Nephron progenitor cell (in vitro differentiated cells): ENCODE measurements at regions not wholly inside any gene's neighbourhood (a gene's known extent, or its start where the extent isn't known, plus 50 kb on each side); places are given as distances from the start of the nearest gene placed in this dataset.

Experiments used
- DNase-seq: peaks from one replicate; pipeline ENCODE4 v3.0.0; 2021
- H3K27ac Mint-ChIP-seq: 2 replicates; pipeline ENCODE4 v1.8.0; 2021; ENCODE audit warnings: mild to moderate bottlenecking, moderate library complexity, mixed read lengths
- H3K27me3 Mint-ChIP-seq: 2 replicates; pipeline ENCODE4 v1.8.0; 2021; ENCODE audit warnings: mild to moderate bottlenecking, low read depth, mixed read lengths; ENCODE audit not compliant: poor library complexity
- H3K36me3 Mint-ChIP-seq: 2 replicates; pipeline ENCODE4 v1.8.0; 2021; ENCODE audit warnings: low read depth, mixed read lengths
- H3K4me1 Mint-ChIP-seq: 2 replicates; pipeline ENCODE4 v1.8.0; 2021; ENCODE audit warnings: mixed read lengths
- H3K4me3 Mint-ChIP-seq: 2 replicates; pipeline ENCODE4 v1.8.0; 2021; ENCODE audit warnings: mild to moderate bottlenecking, moderate library complexity, mixed read lengths
- H3K9me3 Mint-ChIP-seq: 2 replicates; pipeline ENCODE4 v1.8.0; 2021; ENCODE audit warnings: mild to moderate bottlenecking, moderate library complexity, mixed read lengths
- CTCF ChIP-seq: fragments of 200-600 bp; sonication (generic); IDR thresholded peaks from 2 replicates; pipeline ENCODE4 v1.5.0; 2021; ENCODE audit warnings: antibody characterized with exemption

GRCh38 chr5:98635656-98636055, 137.8 kb upstream of the RGMB start:
- H3K4me1 Mint-ChIP-seq: peaks cover 10% of the 10 kb centered on the region
- TF ChIP-seq CTCF: no peak
- no peak overlapping the region for H3K4me3 Mint-ChIP-seq
- no peaks in the 10 kb centered on the region for H3K36me3 Mint-ChIP-seq
- no peaks in the 10 kb centered on the region for H3K27me3 Mint-ChIP-seq
- no peaks in the 10 kb centered on the region for H3K9me3 Mint-ChIP-seq
- H3K27ac Mint-ChIP-seq: no peak overlapping the region
- no peak for DNase-seq

GRCh38 chr5:98637116-98637515, 136.3 kb upstream of the RGMB start:
- no peak overlapping the region for H3K27ac Mint-ChIP-seq
- no peaks in the 10 kb centered on the region for H3K27me3 Mint-ChIP-seq
- H3K4me1 Mint-ChIP-seq: peaks cover 10% of the 10 kb centered on the region
- H3K9me3 Mint-ChIP-seq: no peaks in the 10 kb centered on the region
- no peak overlapping the region for H3K4me3 Mint-ChIP-seq
- H3K36me3 Mint-ChIP-seq: no peaks in the 10 kb centered on the region
- no peak for TF ChIP-seq CTCF
- no peak for DNase-seq

- TF ChIP-seq CTCF: no peak
- Mint-ChIP-seq H3K27ac (no peak overlapping the region), H3K4me3 (no peak overlapping the region), H3K36me3 (no peaks in the 10 kb centered on the region), H3K27me3 (no peaks in the 10 kb centered on the region), H3K9me3 (no peaks in the 10 kb centered on the region), H3K4me1 (peaks cover 10% of the 10 kb centered on the region)
- no peak for DNase-seq
Measured at GRCh38 chr5:98637557-98637956, 135.9 kb upstream of the RGMB start.

- Mint-ChIP-seq H3K4me3 (no peak overlapping the region), H3K27ac (no peak overlapping the region), H3K4me1 (peaks cover 10% of the 10 kb centered on the region), H3K36me3 (no peaks in the 10 kb centered on the region), H3K27me3 (no peaks in the 10 kb centered on the region), H3K9me3 (no peaks in the 10 kb centered on the region)
- DNase-seq: no peak
- TF ChIP-seq CTCF: no peak
Measured at GRCh38 chr5:98638111-98638510, 135.4 kb upstream of the RGMB start.

GRCh38 chr5:98638701-98639100, 134.8 kb upstream of the RGMB start:
- Mint-ChIP-seq H3K4me3 (no peak overlapping the region), H3K9me3 (no peaks in the 10 kb centered on the region), H3K27me3 (no peaks in the 10 kb centered on the region), H3K36me3 (no peaks in the 10 kb centered on the region), H3K4me1 (peaks cover 10% of the 10 kb centered on the region), H3K27ac (no peak overlapping the region)
- TF ChIP-seq CTCF: no peak
- no peak for DNase-seq

GRCh38 chr5:98639274-98639673, 134.2 kb upstream of the RGMB start:
- no peaks in the 10 kb centered on the region for H3K36me3 Mint-ChIP-seq
- H3K9me3 Mint-ChIP-seq: no peaks in the 10 kb centered on the region
- H3K4me3 Mint-ChIP-seq: no peak overlapping the region
- DNase-seq: no peak
- no peaks in the 10 kb centered on the region for H3K27me3 Mint-ChIP-seq
- no peak for TF ChIP-seq CTCF
- H3K4me1 Mint-ChIP-seq: peaks cover 10% of the 10 kb centered on the region
- H3K27ac Mint-ChIP-seq: no peak overlapping the region
